ENCODE measurements at regions not wholly inside any gene's neighbourhood (a gene's known extent, or its start where the extent isn't known, plus 50 kb on each side); places are given as distances from the start of the nearest gene placed in this dataset.

DNA sequence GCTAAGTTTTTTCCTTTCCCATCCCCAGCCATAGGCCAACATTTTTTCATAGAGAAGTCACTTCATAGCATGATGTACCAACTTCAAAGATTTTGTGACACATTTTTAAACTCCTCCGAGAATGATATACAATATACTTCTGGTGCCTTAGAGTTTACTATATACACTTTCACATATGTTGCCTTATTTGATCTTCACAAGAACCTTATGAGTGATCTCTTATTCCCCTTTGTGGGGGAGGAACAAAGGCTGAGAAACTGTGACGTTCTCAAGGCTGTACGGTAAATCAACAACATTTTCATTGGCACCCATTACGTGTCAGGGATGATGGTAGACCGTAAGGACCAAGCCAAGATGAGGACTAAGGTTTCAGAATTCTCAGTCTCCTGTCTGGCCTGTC, 130.0 kb downstream of the RFPL4B start:
- H3K9me2 ChIP-seq (ENCODE audit: insufficient read depth) = no peaks in the 10 kb centered on the region
- CTCF ChIA-PET = no interaction called here
- RAD21 ChIA-PET (ENCODE audit: low non-redundant PET in 1 of 2, low total read pairs in 2 of 2, uncharacterized antibody in 2 of 2, unreplicated experiment in 2 of 2) = no interaction called here
- no TSS peak for BruUV-seq (replicated peaks)
- no peaks in the 10 kb centered on the region for H3K79me2 ChIP-seq (ENCODE audit: insufficient read depth, low read length)
- H3K27me3 ChIP-seq (ENCODE audit: insufficient read depth, low read length) = no peaks in the 10 kb centered on the region
- H3K9me3 ChIP-seq (ENCODE audit: control insufficient read depth in 1 of 2, insufficient read depth in 1 of 2, low read depth in 1 of 2, low read length in 2 of 2) = no peaks in the 10 kb centered on the region
- H3K4me2 ChIP-seq (ENCODE audit: low read length) = no peak overlapping the region
- no peak overlapping the region for H2AFZ ChIP-seq (ENCODE audit: low read depth, low read length, poor library complexity, severe bottlenecking)
- TF ChIP-seq, protein P1, sequence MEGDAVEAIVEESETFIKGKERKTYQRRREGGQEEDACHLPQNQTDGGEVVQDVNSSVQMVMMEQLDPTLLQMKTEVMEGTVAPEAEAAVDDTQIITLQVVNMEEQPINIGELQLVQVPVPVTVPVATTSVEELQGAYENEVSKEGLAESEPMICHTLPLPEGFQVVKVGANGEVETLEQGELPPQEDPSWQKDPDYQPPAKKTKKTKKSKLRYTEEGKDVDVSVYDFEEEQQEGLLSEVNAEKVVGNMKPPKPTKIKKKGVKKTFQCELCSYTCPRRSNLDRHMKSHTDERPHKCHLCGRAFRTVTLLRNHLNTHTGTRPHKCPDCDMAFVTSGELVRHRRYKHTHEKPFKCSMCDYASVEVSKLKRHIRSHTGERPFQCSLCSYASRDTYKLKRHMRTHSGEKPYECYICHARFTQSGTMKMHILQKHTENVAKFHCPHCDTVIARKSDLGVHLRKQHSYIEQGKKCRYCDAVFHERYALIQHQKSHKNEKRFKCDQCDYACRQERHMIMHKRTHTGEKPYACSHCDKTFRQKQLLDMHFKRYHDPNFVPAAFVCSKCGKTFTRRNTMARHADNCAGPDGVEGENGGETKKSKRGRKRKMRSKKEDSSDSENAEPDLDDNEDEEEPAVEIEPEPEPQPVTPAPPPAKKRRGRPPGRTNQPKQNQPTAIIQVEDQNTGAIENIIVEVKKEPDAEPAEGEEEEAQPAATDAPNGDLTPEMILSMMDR (IDR thresholded peaks at IDR 0.05 in 2 of 3, conservative IDR thresholded peaks at IDR 0.05 in 1 of 3; ENCODE audit: borderline replicate concordance in 1 of 3, insufficient read depth in 1 of 3, low read depth in 2 of 3, low read length in 2 of 3) = no peak
- TF ChIP-seq FOSL1 (IDR thresholded peaks at IDR 0.05; ENCODE audit: low read depth) = no peak
- no peak for TF ChIP-seq EGR1 (IDR thresholded peaks at IDR 0.05; ENCODE audit: low read depth)
- no peak for TF ChIP-seq RAD21 (IDR thresholded peaks at IDR 0.05; ENCODE audit: low read depth)
- no peak for TF ChIP-seq MAX (IDR thresholded peaks at IDR 0.05)
- no peak for TF ChIP-seq ZNF274 (IDR thresholded peaks at IDR 0.05; ENCODE audit: low read depth, low read length)
- TF ChIP-seq EZH2phosphoT487 (IDR thresholded peaks at IDR 0.05; ENCODE audit: borderline replicate concordance) = no peak
- TF ChIP-seq JUND (IDR thresholded peaks at IDR 0.05) = no peak
- no peak for TF ChIP-seq POLR2A (IDR thresholded peaks at IDR 0.05; ENCODE audit: borderline replicate concordance, extremely low read depth, insufficient read depth, insufficient read length)
- TF ChIP-seq ELF1 (IDR thresholded peaks at IDR 0.05; ENCODE audit: borderline replicate concordance, low read depth) = no peak
- TF ChIP-seq YY1 (IDR thresholded peaks at IDR 0.05; ENCODE audit: extremely low read depth, insufficient replicate concordance, low read depth, low read length) = no peak
- no peak for TF ChIP-seq SIN3A (IDR thresholded peaks at IDR 0.05; ENCODE audit: low read depth)
- TF ChIP-seq POLR2AphosphoS5 (IDR thresholded peaks at IDR 0.05; ENCODE audit: low read depth, low read length) = no peak
- no peak for TF ChIP-seq CEBPB (IDR thresholded peaks at IDR 0.05; ENCODE audit: low read depth)
- H4K20me1 ChIP-seq (ENCODE audit: insufficient read depth) = no peaks in the 10 kb centered on the region
- no peak for ATAC-seq
- H3K27ac ChIP-seq (ENCODE audit: low read depth, low read length) = no peak overlapping the region
- H3K9ac ChIP-seq (ENCODE audit: low read length) = no peak overlapping the region
- H3K4me3 ChIP-seq (replicated peaks in 1 of 2; ENCODE audit: low read depth in 1 of 2, low read length in 2 of 2) = no peak overlapping the region
- H3K36me3 ChIP-seq (ENCODE audit: control insufficient read depth in 1 of 2, insufficient read depth in 2 of 2, low read length in 2 of 2) = no peaks in the 10 kb centered on the region
- POLR2A ChIA-PET = no interaction called here
- no peak for DNase-seq (ENCODE audit: low read depth, low spot score)
- intact Hi-C loops (cut with micrococcal nuclease) = no loop called here
- no peaks in the 10 kb centered on the region for H3K4me1 ChIP-seq (ENCODE audit: control insufficient read depth in 1 of 2, insufficient read depth in 2 of 2, low read length in 2 of 2)
